Thyroid gland (tissue), 4 donors: ENCODE measurements at regions not wholly inside any gene's neighbourhood (a gene's known extent, or its start where the extent isn't known, plus 50 kb on each side); places are given as distances from the start of the nearest gene placed in this dataset.

ENCODE experiments used
- CTCF ChIP-seq, 6 experiments: fragments of 200-600 bp in 3 of 6; fragments of 450-650 bp in 3 of 6; sonication (generic) in 3 of 6; IDR thresholded peaks; one replicate each; pipeline ENCODE4 v1.5.1; 2016 to 2019; ENCODE audit warnings: antibody characterized with exemption in 6 of 6, mild to moderate bottlenecking in 2 of 6, inconsistent platforms in 1 of 6, moderate library complexity in 1 of 6
- POLR2A ChIP-seq, 2 donors: fragments of 450-650 bp; IDR thresholded peaks; one replicate each; pipeline ENCODE4 v1.6.1; 2017; ENCODE audit warnings: antibody characterized with exemption in 2 of 2, mild to moderate bottlenecking in 2 of 2, moderate library complexity in 1 of 2

GRCh38 chr18:14912967-14913366, 165.0 kb downstream of the ANKRD30B start:
- TF ChIP-seq CTCF (IDR thresholded peaks at IDR 0.05) (no peak), POLR2A (IDR thresholded peaks at IDR 0.05) (no peak)
